ENCODE measurements at regions not wholly inside any gene's neighbourhood (a gene's known extent, or its start where the extent isn't known, plus 50 kb on each side); places are given as distances from the start of the nearest gene placed in this dataset.

- no peak for TF ChIP-seq CTCF (IDR thresholded peaks at IDR 0.05; ENCODE audit: low read depth, low read length)
- TF ChIP-seq POLR2A (IDR thresholded peaks at IDR 0.05; ENCODE audit: extremely low read depth, insufficient read length): no peak
Measured at GRCh38 chr10:131547129-131547799, 235.7 kb upstream of the TCERG1L start.

Measured in NB4 (cell line).